Endothelial cell of umbilical vein (primary cell): ENCODE measurements at regions not wholly inside any gene's neighbourhood (a gene's known extent, or its start where the extent isn't known, plus 50 kb on each side); places are given as distances from the start of the nearest gene placed in this dataset.

Experiments used
- BruUV-seq: library from RNA; stranded (reverse); fragments of 400-500 nt; replicated peaks from 2 replicates; lab custom pipeline; 2021; lab: Mats Ljungman, UMichigan
- CTCF ChIA-PET: fragments of 300-600, 350-600 bp; sonication (Branson Sonifier 250); formaldehyde crosslinking; loops from one replicate; lab custom pipeline; 2021; ENCODE audit warnings: antibody characterized with exemption, inconsistent platforms; lab: Charles Lee
- POLR2A ChIA-PET: fragments of 300-600, 350-600 bp; sonication (Branson Sonifier 250); formaldehyde crosslinking; loops from one replicate; lab custom pipeline; 2021; ENCODE audit warnings: antibody characterized with exemption, inconsistent platforms; lab: Charles Lee
- DNase-seq: peaks from one replicate; pipeline ENCODE4 v3.0.0-alpha.2; 2011; ENCODE audit warnings: low read depth, low spot score
- FAIRE-seq: peaks from 2 replicates; lab custom pipeline; 2011; peaks lifted over from hg19 to GRCh38; lab: Jason Lieb, UNC
- H2AFZ ChIP-seq: 2 replicates; pipeline ENCODE4 v1.6.0; 2012; ENCODE audit warnings: low read depth, low read length, control low read depth, inconsistent platforms
- H3K27ac ChIP-seq: 2 replicates; pipeline ENCODE4 v1.5.1; 2011; ENCODE audit warnings: low read depth, mild to moderate bottlenecking, control low read depth, low read length, moderate library complexity; ENCODE audit not compliant: insufficient read depth
- H3K27me3 ChIP-seq, 2 experiments: 2 replicates each; pipeline versions ENCODE4 v1.6.0 to v1.6.1; 2011; ENCODE audit warnings: low read length in 2 of 2, mixed read lengths in 1 of 2; ENCODE audit not compliant: control insufficient read depth in 2 of 2, insufficient read depth in 2 of 2
- H3K36me3 ChIP-seq, 2 experiments: 2 replicates in 1 of 2; 3 replicates in 1 of 2; pipeline ENCODE4 v1.5.1; 2011; ENCODE audit warnings: low read length in 2 of 2, mild to moderate bottlenecking in 1 of 2, moderate library complexity in 1 of 2; ENCODE audit not compliant: control insufficient read depth in 2 of 2, insufficient read depth in 2 of 2; ENCODE audit errors: extremely low read depth in 1 of 2
- H3K4me1 ChIP-seq: 3 replicates; pipeline ENCODE4 v1.5.1; 2011; ENCODE audit warnings: mild to moderate bottlenecking, low read length; ENCODE audit not compliant: control insufficient read depth, insufficient read depth; ENCODE audit errors: extremely low read depth
- H3K4me2 ChIP-seq: 2 replicates; pipeline ENCODE4 v1.6.1; 2011; ENCODE audit warnings: low read length, control low read depth, mixed read lengths; ENCODE audit not compliant: insufficient read depth
- H3K4me3 ChIP-seq, 3 experiments: fragments of 200-600 bp in 1 of 3; sonication (generic), shearing (Covaris generic) in 1 of 3; replicated peaks in 1 of 3; 2 replicates each; pipeline ENCODE4 v1.5.1; 2011 to 2016; ENCODE audit warnings: control low read depth in 3 of 3, low read length in 3 of 3, mild to moderate bottlenecking in 2 of 3, inconsistent platforms in 1 of 3, low read depth in 1 of 3, moderate library complexity in 1 of 3; ENCODE audit not compliant: insufficient read depth in 1 of 3
- H3K79me2 ChIP-seq: 2 replicates; pipeline ENCODE4 v1.6.0; 2012; ENCODE audit warnings: low read length, inconsistent platforms; ENCODE audit not compliant: control insufficient read depth, insufficient read depth
- H3K9ac ChIP-seq: replicated peaks from 2 replicates; pipeline ENCODE3; 2011; ENCODE audit warnings: low read length, control low read depth; ENCODE audit not compliant: insufficient read depth; ENCODE audit errors: extremely low read depth
- H3K9me1 ChIP-seq: replicated peaks from 3 replicates; pipeline ENCODE4 v1.6.0; 2011; ENCODE audit warnings: mild to moderate bottlenecking, low read length; ENCODE audit not compliant: control insufficient read depth, insufficient read depth; ENCODE audit errors: extremely low read depth
- H3K9me3 ChIP-seq: replicated peaks from 2 replicates; pipeline ENCODE4 v1.5.1; 2012; ENCODE audit warnings: low read length, inconsistent platforms; ENCODE audit not compliant: control insufficient read depth, insufficient read depth
- H4K20me1 ChIP-seq: replicated peaks from 2 replicates; pipeline ENCODE3; 2011; ENCODE audit warnings: mild to moderate bottlenecking, low read length; ENCODE audit not compliant: control insufficient read depth, insufficient read depth; ENCODE audit errors: extremely low read depth
- CTCF ChIP-seq, 2 donors: IDR thresholded peaks; 1 replicate in 1 of 2; 2 replicates in 1 of 2; pipeline ENCODE4 v1.5.1; 2011; ENCODE audit warnings: low read length in 2 of 2, mild to moderate bottlenecking in 2 of 2, moderate library complexity in 2 of 2, control low read depth in 1 of 2, inconsistent platforms in 1 of 2, low read depth in 1 of 2; ENCODE audit not compliant: insufficient read depth in 1 of 2; ENCODE audit errors: extremely low read depth in 1 of 2
- EZH2 ChIP-seq: IDR thresholded peaks from 2 replicates; pipeline ENCODE4 v1.6.1; 2012; ENCODE audit warnings: borderline replicate concordance, low read depth, mild to moderate bottlenecking, moderate library complexity, low read length, inconsistent platforms; ENCODE audit not compliant: severe bottlenecking
- FOS ChIP-seq: IDR thresholded peaks from 2 replicates; pipeline ENCODE4 v1.6.1; 2011; ENCODE audit warnings: mild to moderate bottlenecking, low read length, moderate library complexity, borderline replicate concordance; ENCODE audit not compliant: insufficient read depth
- GATA2 ChIP-seq: IDR thresholded peaks from 2 replicates; pipeline ENCODE4 v1.7.0; 2011; ENCODE audit warnings: low read depth, mild to moderate bottlenecking, moderate library complexity, mixed read lengths, low read length; ENCODE audit not compliant: insufficient read length, insufficient read depth
- JUN ChIP-seq: IDR thresholded peaks from 2 replicates; pipeline ENCODE4 v1.6.1; 2011; ENCODE audit warnings: borderline replicate concordance, low read depth; ENCODE audit not compliant: insufficient read length, insufficient read depth
- MYC ChIP-seq: IDR thresholded peaks from one replicate; pipeline ENCODE4 v1.6.1; 2011; ENCODE audit warnings: mild to moderate bottlenecking, low read depth, low read length
- POLR2A ChIP-seq: IDR thresholded peaks from 2 replicates; pipeline ENCODE4 v1.6.1; 2012; ENCODE audit warnings: low read depth, mild to moderate bottlenecking, control low read depth, low read length
- POLR2AphosphoS5 ChIP-seq: IDR thresholded peaks from 2 replicates; pipeline ENCODE4 v1.6.1; 2012; ENCODE audit warnings: low read depth, mild to moderate bottlenecking, control low read depth, low read length, moderate library complexity; ENCODE audit not compliant: insufficient read depth
- dilution Hi-C: fragments of 300-500 bp; cut with MboI; formaldehyde crosslinking; loops from one replicate; pipeline ENCODE4 v1.15.0; 2019; ENCODE audit warnings: low sequenced_read_pairs; ENCODE audit not compliant: extremely low pct_ligation_motif_present
- intact Hi-C: fragments of 100-400 bp; cut with micrococcal nuclease; formaldehyde crosslinking; loops from one replicate; pipeline ENCODE4 v1.10.0; 2022
- TF ChIP-seq, protein P1 (sequence below): IDR thresholded peaks from 2 replicates; pipeline ENCODE4 v1.6.1; 2011; ENCODE audit not compliant: insufficient read depth, insufficient read length

- Histone ChIP-seq H3K79me2 (no peaks in the 10 kb centered on the region), H4K20me1 (no peaks in the 10 kb centered on the region), H3K36me3 (no peaks in the 10 kb centered on the region), H3K9me1 (no peaks in the 10 kb centered on the region), H3K9ac (no peak overlapping the region), H3K4me1 (no peaks in the 10 kb centered on the region), H2AFZ (no peak overlapping the region), H3K9me3 (peaks cover 2% of the 10 kb centered on the region), H3K27me3 (no peaks in the 10 kb centered on the region), H3K27ac (no peak overlapping the region), H3K4me3 (no peak overlapping the region), H3K4me2 (no peak overlapping the region)
- POLR2A ChIA-PET, result no interaction called here
- intact Hi-C loops (no loop called here), dilution Hi-C loops (no loop called here)
- TF ChIP-seq GATA2 (no peak), FOS (no peak), POLR2A (no peak), JUN (no peak), POLR2AphosphoS5 (no peak), EZH2 (no peak), MYC (no peak), CTCF (IDR thresholded peaks at IDR 0.05; ENCODE audit: extremely low read depth in 1 of 2, insufficient read depth in 1 of 2, low read depth in 1 of 2, low read length in 2 of 2) (no peak)
- TF ChIP-seq, protein P1, sequence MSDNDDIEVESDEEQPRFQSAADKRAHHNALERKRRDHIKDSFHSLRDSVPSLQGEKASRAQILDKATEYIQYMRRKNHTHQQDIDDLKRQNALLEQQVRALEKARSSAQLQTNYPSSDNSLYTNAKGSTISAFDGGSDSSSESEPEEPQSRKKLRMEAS, result no peak
- no peak for DNase-seq
- FAIRE-seq, result no peak
- no TSS peak for BruUV-seq
- CTCF ChIA-PET, result no interaction called here
Observed at GRCh38 chr3:166533740-166534139, 696.5 kb upstream of the BCHE start.
